ENCODE measurements at regions not wholly inside any gene's neighbourhood (a gene's known extent, or its start where the extent isn't known, plus 50 kb on each side); places are given as distances from the start of the nearest gene placed in this dataset.

DNA sequence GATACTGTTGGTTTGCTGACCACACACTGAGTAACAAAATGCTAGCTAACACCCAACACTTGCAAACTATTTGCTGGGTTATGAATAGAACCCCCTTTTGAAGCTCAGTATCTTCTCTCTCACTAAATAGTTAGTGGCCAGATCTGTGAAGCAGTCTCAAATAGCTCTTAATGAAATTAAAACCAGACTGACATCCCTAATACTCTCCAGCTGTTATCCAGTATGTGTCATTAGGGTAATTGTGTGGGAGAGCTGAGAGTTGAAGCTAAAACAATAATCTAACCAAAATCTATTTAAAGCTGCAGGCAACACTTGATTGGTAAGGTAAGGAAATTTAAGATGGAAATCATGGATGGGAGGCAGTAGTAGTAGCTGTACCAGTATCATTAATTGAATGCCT is 110.4 kb upstream of the RORA start:
- TF ChIP-seq MAZ (CRISPR knock-in tag; conservative IDR thresholded peaks at IDR 0.05 in 1 of 2, IDR thresholded peaks at IDR 0.05 in 1 of 2) (no peak), GABPA (tag; conservative IDR thresholded peaks at IDR 0.05; ENCODE audit: low read depth) (no peak), RBFOX2 (IDR thresholded peaks at IDR 0.05; ENCODE audit: low read depth, low read length) (no peak), POLR2A (conservative IDR thresholded peaks at IDR 0.05) (no peak)
- TF ChIP-seq, protein P1, sequence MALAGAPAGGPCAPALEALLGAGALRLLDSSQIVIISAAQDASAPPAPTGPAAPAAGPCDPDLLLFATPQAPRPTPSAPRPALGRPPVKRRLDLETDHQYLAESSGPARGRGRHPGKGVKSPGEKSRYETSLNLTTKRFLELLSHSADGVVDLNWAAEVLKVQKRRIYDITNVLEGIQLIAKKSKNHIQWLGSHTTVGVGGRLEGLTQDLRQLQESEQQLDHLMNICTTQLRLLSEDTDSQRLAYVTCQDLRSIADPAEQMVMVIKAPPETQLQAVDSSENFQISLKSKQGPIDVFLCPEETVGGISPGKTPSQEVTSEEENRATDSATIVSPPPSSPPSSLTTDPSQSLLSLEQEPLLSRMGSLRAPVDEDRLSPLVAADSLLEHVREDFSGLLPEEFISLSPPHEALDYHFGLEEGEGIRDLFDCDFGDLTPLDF (CRISPR knock-in tag; IDR thresholded peaks at IDR 0.05): no peak

All from K562 (cell line).